Stimulated activated CD8-positive, alpha-beta memory T cell treated with anti-CD3 and anti-CD28 coated beads, Interleukin-4, amount 100 ng/mL, for 48 hours (primary cell): ENCODE measurements at regions not wholly inside any gene's neighbourhood (a gene's known extent, or its start where the extent isn't known, plus 50 kb on each side); places are given as distances from the start of the nearest gene placed in this dataset.

Experiments used
- DNase-seq: peaks from one replicate; pipeline ENCODE4 v3.0.0-alpha.2; 2020

DNA sequence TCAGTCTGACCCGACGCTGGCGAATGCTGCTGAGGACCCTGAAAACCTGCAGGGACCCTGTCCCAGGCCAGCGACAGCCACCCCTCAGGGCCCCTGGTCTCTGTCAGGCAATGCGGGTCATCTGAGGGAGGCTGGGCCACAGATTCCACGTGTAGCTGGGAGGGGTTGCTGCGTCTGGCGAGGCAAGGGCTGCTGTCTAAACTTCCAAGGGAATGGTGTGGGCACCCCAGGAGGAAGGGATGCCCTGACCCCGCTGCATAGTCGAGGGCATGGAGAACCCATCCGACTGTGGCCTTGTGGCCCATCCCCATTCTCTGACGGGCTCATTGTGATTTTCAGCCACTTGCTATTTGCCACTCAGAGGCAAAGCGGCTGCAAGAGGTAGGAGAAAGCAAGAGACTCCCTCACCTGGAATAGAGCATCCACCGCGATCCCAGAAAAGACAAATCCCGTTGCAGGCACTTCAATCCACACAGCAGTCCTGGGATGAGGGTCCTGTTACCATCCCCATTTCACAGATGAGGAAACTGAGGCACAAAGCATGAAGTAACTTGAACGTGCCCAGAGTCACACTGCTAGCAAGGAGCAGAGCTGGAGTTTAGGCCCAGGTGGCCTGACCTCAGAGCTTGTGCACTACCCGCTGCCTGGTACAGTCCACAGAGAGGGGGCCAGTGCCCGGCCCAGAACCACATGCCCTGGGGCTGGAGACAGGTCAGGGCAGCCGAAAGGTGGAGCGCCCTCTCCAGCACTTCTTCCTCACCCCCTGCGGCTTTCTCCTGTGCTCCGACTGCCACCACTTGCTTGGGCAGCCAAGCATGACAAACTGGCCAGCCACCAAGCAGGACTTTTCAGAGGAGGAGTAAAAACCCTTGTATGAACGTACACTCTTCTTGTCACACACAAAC is 163.8 kb upstream of the KLF14 start:
- peak; percentile 43 for DNase-seq

DNA sequence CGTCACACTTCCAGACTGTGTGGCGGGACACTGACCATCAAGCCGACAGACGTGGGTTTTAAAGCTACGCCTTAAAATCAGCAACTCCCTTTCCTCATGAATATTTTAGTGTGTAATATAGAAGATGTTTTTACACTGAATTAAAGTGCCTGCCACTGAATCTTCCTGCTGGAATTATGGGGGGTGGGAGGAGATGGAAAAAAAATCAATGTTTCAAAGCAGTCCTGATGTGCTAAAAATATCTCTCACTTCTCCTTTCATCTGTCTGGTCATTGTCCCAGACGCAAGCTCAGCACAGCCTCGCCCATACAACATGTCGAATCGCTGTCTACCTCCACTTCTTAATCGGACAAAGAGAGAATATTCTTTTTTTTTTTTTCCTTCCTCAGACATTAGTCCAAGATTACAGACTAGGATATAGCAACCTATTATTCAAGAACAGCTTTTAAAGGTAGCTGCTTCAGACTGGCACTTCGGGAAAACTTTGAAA is 165.1 kb upstream of the KLF14 start:
- no peak for DNase-seq

DNA sequence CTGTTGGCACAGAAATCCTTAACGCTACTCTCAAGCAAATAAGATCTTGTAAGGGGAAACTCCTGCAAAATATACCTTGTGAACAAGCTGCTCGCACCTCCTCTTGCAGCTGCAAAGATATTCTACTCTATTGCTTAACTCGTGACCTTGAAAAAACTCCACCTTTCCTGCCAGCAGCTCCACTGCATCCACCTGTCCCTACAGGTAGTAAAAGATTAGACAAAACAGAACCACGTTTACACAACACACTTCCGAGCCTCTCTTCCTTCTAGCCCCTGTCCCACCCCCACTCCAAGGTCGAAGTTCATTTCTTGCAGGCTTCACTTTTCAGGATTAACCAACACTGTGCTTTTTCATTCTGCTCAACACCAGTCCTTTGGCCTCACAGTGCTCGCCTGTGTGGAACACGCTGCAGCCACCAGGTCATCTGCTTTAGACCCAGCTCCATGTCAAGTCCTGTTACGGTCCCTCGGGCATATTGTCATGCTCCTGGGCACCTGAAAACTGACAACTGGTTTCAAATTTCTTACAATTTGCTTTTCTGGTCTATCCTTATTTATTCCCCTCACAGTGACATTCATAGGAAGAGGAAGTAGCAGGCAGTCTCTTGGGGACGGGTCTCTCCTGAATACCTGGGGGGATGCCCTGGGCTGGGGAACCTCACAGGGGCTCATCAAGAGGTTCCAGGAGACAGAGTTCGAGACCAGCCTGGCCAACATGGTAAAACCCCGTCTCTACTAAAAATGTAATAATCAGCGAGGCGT is 165.8 kb upstream of the KLF14 start:
- DNase-seq = peak; percentile 32

DNA sequence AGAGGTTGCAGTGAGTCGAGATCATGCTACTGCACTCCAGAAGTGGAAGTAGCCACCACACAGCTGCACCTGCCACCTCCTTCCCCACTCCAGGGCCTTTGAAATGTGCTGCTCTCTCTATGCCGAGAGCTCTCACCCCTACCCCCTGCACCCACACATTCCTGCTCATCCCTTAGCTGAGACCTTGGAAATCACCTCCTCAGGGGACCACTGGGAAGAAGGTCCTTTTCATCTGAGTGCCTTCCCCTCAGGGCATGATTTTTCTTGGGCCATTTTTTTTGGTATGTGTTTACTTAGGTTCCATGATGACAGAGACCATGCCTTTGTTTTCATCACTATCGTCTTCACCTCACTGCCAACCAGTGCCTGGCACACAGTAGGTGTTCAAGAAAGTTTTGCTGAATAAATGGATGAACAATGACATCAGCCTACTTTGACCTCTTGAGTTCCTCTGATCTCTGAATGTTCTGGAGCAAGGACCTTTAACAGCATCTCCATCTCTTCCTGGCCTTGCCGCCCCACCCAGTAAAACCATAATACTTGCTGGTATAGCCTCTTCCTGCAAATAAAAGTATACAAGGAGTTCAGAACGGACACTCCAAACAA is 166.6 kb upstream of the KLF14 start:
- peak; percentile 39 for DNase-seq

DNA sequence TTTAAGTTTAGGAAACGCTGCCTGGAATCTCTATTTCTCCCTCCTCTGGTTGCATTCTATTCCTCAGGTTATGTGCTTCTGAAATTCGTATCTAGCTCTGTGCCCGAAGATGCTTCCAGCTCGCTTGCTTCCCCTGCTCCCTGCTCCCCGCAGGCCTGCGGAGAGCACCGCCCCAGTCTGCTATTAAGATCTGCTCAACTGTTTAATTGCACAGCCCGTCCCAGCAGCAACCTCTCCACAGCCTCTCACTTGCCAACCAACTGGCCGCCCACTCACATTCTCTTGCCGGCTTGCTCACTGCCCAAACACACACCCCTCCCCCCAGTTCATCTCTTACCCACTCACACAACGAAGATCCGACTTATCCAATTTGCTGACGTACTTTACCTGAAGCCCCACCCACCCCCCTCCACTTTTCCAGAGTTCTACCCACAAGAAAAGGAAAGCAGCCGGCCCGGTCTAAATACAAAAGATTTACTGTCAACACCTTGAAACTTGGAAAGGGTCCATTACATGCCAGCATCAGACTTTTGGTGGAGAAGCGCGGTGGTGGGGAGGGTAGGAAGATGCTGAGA is 167.3 kb upstream of the KLF14 start:
- peak; percentile 49 for DNase-seq

DNA sequence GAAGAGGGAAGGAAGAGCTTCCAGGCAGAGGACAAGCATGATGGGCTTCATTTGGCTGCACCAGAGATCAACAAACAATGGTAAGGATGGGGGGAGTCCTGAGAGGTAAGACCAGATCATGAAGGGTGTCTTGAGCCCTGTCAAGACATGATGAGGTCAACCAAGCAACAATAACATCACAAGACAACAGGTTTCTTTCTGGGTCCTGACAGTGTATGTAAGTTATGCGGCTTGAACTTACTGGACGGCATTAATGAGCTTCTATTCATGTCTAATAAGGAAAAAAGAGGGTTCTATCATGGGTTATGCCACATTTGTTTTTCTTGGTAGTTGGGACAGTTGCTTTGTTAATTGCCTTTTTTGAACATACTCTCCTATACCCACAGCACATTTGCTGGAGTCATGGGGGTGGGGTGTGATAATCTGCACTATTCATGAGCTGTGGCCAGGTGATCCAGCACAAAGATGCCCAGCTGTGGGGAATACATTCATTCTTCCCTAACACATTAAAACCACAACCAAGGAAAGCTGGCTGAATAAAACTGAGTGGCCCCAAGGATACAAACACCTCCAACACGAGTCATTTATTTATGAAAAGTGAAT is 168.8 kb upstream of the KLF14 start:
- peak; percentile 27 for DNase-seq

DNA sequence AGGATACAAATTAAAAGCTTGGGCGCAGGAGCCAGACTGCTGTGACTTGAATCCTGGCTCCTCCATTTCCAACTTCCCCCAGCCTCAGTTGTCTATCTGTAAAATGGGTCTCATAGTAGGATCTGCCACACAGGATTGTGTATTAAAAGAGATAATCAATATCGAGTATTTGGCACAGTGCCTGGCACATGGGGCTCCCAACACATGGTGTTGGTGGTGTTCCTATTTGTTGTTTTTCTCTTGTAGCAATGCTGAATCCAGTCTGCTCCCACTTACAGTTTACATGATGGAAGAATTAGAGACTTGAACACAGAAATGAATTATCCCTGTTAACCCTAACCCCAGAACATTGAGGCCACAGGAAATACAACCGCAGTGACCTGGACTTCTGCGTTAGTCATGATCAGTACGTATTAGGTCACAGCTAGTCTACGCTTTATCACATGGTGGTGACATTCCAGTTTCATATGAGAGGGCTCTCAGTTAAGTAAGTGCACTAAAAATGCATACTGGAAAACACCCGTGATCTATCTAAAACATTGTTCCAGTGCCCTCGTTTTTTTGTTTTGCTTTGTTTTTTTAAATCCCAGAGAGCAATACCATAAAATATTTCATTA is 169.5 kb upstream of the KLF14 start:
- peak; percentile 23 for DNase-seq

DNA sequence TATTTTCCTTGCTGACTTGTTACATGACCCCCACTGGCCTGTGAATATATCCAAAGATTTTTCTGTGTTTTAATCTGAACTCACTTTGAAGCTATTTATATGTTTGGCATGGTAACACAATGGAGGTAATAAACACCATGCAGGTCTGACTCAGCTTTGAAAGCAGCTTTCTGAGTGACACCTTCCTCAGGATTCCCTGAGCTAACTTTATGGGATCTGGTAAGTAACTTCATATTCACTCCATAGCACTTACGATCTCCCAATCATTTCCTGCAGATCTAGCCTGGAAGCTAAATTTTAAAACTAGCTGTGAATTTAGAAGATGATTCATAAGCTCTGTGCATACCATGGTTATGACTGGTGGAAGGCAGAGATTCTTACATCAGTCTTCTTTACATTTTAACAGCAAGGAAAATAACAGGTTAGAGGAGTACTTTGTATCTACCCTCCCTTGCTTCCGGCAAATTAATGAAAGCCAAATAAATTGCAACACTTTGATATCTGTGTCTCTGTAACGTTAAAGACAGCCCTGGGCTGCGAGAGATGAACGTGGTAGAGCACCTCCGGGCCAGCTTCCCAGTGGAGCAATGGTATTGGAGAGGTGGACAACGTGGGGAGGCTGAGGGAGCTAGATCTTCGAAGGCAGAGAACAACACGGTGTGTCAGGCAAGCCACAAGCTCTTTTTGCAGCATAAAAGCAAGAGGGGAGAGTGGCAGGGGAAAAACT is 170.2 kb upstream of the KLF14 start:
- peak; percentile 32 for DNase-seq

DNA sequence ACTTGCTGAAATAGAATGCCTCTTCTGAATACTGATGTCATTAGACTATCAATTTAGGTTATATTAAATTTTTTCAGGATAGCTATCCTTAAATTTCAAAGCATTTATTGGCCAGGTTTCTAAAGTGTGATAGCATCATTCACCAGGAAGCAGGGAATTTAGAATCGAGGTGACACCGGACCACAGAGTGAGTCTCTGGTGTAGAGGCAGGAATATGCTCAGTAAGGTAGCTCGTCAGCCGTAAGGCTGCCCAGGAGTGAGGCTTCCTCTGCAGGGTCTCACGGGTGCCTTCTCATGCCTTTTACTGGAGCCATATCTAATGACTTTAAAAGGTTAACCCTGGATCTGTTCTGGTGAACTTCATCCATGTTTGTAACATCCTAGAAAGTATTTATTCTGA is 170.8 kb upstream of the KLF14 start:
- DNase-seq = peak; percentile 22

DNA sequence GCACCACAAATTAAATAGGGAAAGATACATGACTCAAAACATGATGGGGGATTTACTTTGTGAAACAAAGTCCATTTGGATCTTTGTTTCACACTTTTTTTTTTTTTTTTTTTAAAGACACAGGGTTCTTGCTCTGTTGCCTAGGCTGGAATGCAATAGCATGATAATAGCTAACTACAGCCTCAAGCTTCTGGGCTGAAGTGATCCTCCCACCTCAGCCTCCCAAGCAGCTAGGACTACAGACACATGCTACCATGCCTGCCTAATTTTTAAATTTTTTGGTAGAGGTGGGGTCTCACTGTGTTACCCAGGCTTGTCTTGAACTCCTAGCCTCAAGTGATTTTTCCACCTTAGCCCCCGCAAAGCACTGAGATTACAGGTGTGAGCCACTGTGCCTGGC is 172.6 kb upstream of the KLF14 start:
- DNase-seq = peak; percentile 22

DNA sequence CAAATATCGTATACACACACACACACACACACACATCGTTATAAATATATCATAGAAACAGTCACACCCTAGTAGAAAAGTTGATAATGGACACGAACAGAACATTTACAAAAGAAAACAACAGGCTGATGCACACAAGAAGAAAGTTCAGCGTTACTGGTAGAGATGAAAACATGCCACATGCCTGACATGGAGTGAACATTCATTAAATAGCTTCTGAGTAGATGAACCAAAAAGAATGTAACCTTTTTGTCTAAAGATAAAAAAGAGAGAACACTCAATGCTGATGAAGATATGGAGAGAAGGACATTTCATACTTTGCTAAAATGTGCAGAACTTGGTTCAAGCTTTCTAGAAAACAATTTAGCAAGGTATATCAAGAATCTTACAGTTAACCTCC is 173.4 kb upstream of the KLF14 start:
- no peak for DNase-seq

DNA sequence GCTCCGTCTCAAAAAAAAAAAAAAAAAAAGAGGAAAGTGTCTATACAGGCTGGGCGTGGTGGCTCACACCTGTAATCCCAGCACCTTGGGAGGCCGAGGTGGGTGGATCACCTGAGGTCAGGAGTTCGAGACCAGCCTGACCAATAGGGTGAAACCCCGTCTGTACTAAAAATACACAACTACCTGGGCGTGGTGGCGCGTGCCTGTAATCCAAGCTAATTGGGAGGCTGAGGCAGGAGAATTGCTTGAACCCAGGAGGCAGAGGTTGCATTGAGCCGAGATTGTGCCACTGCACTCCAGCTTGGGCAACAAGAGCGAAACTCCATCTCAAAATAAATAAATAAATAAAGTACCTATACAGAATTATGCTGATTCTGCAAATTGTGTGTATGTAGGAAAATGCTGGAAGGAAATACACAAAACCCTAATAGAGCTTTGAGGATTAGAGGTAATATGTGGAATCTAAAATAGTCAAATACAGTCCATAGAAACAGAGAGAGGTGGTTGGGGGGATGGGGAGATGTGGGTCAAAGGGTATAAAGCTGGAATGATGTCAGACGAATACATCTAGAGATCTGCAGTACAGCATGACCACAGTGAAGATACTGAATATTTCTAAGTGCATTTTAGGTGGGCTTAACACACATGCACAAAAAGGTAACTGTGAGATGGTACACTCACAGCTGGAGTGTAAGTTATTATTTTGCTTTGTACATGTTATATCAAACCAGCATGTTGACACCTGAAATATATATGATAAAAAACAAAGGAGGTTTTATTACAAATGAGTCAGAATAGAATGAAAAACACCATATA is 174.5 kb upstream of the KLF14 start:
- peak; percentile 25 for DNase-seq

DNA sequence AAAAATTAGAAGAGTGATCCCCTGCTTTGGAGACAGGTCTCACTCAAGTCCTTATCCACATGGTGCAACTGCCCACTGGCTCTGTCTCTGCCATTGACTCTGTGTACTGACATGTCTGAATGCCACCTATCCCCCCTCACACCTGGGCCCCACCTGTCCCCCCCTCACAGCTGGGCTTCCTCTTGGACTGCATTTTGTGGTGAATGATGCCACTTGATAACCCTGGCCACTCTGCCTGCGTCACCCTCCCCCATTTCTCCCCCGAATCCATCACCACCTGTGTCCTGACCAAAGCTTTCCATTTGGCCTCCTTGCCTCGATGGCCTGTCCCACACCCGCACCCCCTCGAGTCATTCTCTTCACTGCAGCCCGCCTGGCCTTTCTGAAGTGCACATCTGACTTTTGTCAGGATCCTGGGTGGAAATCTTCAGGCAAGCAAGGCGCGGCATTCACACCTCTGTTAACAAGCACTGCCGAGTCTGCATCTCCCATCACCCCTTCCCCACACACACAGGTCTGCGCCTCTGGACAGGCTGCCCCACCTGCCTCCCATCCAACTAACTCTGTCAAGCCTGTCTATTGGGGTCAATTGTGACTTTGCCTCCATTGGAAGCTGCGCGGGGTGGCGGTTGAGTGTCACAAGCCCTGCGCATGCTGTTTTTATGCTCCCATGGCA is 175.3 kb upstream of the KLF14 start:
- peak; percentile 41 for DNase-seq

DNA sequence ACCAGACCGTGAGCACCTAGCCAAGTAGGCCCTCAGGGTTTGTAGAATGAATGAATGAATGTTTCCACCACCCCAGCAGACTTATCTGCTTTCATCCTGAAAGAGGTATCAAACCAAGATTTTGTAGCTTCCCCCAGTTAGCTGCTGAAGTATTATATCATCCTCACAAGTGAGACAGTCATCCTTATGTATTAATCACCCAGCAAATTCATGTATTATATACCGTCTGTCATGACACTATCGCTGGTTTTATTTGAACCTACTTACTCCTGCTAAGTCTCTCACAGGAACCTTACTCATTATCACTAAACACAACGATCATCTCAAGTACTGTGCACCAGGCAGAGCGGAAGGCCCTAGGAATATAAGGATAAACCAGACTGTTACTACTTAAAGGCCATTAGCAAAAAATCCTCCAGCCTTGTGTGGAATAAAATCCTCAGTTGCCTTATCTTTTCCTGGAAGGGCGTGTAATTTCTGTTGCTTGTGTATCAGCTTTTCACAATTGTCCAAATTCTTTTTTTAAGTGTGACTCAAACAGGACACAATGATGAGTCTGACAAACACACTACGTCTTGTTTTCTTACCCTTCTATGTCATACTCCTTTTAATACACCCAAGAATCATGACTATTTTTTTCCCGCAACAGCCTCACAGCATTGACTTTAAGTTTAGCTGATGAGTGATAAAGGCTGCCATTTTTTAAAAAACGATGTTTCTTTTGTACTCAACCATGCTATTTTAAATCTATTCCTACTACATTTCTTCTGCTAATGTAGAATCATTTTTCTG is 176.1 kb upstream of the KLF14 start:
- peak; percentile 23 for DNase-seq

DNA sequence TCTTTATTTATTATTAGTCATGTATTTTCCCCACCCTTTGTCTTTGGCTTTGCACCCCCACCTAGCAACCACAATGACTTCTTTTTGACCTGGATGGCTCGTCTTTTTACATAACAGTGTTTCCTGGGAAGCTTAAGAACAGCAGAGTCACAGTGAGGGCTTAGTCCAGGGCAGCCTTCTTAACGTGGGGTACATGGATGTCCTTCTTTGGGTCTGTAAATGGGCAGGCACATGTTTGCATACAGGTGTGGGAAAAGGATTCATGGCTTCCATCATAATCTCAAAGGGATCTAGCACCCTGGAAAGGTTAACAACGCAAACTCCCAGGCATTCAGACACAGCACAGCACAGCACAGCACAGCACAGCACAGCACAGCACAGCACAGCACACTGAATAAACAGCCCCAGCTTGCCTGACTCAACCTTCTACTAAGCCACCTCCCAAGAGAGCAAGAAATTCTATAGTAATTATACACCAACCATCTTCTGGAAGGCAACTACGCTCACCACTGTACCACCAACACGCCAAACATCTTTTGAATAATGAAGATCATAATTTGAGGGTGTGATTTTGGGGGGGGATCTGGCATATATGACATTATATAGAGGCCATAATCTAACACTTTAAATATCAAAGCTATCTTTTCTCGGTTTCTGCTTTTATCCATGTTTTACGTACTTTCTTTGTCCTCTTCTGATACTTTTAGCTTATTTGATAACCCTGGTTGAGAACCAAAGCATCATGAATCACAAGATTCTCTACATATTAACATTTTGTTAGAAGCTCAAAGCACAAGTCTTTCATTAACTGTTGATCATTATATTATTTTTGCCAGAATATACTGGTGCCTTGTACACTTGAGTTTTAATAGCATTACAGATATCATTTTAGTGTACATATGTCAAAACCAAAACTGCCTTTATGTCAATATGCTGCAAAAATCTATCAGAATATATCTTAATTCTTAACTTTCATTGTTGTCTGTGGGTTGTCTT is 177.2 kb upstream of the KLF14 start:
- peak; percentile 30 for DNase-seq

DNA sequence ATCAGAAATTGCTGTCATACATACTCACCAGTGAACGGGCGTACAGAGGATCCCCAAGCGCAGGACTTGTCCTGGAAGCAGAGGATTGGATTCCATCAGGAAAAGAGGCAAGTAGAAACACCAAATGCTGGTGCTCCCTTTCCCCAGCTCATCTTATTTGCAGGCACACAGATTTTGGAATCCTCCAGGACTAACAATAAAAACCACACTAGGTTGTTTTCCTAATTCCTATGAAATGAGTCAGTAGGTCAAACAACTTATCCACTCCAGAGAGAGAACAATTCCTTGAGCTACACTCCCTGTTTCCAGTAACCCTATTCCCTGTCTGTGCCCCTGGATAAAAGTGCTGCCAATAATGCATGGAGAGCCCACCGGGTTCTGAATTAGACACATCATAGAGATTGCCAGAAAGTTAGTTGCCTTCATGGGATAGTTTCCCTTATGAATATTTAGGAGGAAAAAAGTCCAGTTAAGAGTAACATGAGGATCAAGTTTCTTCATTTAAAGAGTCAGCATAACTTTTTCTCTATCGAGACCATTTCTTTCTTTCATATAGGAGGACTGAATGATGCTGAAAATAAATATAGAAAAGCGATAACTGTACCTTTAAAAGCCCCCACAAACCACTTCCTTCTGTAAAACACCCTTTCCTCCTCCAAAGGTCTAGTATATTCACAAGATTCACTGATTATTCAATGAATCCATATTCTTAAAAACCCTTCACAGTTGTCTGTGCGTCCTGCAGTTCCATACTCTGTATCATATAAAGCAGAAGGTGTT is 178.3 kb upstream of the KLF14 start:
- peak; percentile 23 for DNase-seq
